ENCODE measurements at regions not wholly inside any gene's neighbourhood (a gene's known extent, or its start where the extent isn't known, plus 50 kb on each side); places are given as distances from the start of the nearest gene placed in this dataset.
"Not testable (repeated sequence)": the region's sequence is repeated elsewhere in the genome, so short reads cannot be mapped to it uniquely, and the experiment has no call there.

- WGBS (ENCODE audit: insufficient coverage, low coverage, missing lambda C conversion rate): 3% methylated on average over 7 of the region's 8 CpGs
- H3K9me1 ChIP-seq (ENCODE audit: control insufficient read depth, insufficient read depth, low read length); H3K27me3 ChIP-seq (ENCODE audit: control insufficient read depth in 2 of 2, insufficient read depth in 2 of 2, low read length in 2 of 2); H3K27ac ChIP-seq (ENCODE audit: extremely low read depth, low read depth, low read length); H4K20me1 ChIP-seq (replicated peaks; ENCODE audit: control insufficient read depth, insufficient read depth, low read length); H3K4me2 ChIP-seq (ENCODE audit: insufficient read depth, low read length); H3K4me3 ChIP-seq; H3K36me3 ChIP-seq (ENCODE audit: control insufficient read depth, insufficient read depth, low read length); H3K79me2 ChIP-seq (ENCODE audit: control insufficient read depth, insufficient read depth, low read length); H2AFZ ChIP-seq (ENCODE audit: low read depth, low read length); CTCF ChIA-PET (ENCODE audit: low intra/inter-chr PET ratio); intact Hi-C loops (cut with micrococcal nuclease); POLR2A ChIA-PET; in situ Hi-C loops (cut with MboI); H3K9me3 ChIP-seq (replicated peaks; ENCODE audit: control insufficient read depth, insufficient read depth, low read depth, low read length); H3K4me1 ChIP-seq (replicated peaks in 1 of 2; ENCODE audit: control insufficient read depth in 2 of 2, insufficient read depth in 2 of 2, low read length in 2 of 2); H3K9ac ChIP-seq (ENCODE audit: insufficient read depth in 1 of 2, low read depth in 2 of 2, low read length in 2 of 2); BruUV-seq (replicated peaks); FAIRE-seq: not testable (repeated sequence)
- ATAC-seq: peak; percentile 82
- peak in 3 of 4 experiments; percentile 9 to 18 (median 17) for DNase-seq (ENCODE audit: extremely low read depth in 1 of 4, low spot score in 3 of 4)
Measured at GRCh38 chr9:63823375-63824201, 1461.4 kb downstream of the FOXD4L5 start.

DNA sequence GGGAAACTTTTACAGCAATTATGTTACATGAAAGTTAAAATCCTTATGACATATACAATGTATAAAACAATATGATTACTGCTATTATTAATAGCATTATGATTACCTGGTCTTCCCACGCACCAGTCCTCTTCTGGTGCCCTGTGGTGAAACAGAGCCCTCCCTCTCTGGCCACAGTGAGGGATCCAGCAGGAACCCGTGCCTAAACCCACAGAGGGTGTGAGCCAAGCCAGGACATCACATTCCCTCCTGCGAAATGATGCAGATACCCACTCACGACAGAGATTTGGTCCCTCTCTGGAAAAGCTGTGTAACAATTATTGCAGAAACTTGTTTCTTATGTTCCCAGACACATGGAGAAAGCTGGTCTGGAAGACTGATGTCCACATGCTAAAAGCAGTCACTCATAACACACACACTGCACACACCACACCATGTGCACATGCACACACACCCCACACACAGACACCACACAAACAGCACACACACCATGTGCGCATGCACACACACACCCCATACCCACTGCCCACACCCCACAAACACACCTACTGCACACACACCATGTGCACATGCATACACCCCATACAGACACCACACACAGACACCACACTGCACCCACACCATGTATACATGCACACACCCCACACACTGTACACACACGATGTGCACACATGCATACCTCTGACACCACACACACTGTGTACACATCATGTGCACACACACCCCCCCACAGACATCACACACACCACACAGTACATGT lies 1462.2 kb downstream of the FOXD4L5 start:
- WGBS (ENCODE audit: insufficient coverage, low coverage, missing lambda C conversion rate): 7% methylated on average over 5 of the region's 6 CpGs
- FAIRE-seq; in situ Hi-C loops (cut with MboI): not testable (repeated sequence)

DNA sequence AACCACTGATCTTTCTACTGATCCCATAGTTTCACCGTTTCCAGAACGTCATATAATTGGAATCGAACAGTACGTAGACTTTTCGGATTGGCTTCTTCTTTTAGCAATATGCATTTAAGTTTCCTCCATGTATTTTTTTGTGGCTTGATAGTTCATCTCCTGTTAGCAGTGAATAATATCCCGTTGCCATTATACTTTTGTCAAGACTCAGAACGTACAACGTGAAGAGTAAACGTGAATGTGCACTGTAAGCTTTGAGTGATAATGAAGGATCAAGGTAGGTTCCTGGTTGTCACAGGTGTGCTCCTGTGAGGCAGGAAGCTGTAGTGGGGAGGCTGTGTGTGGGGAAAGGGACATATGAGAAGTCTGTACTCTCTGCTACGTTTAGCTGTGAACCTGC lies 1463.7 kb downstream of the FOXD4L5 start:
- WGBS (ENCODE audit: insufficient coverage, low coverage, missing lambda C conversion rate): 4% methylated on average over 10 of the region's 10 CpGs
- H4K20me1 ChIP-seq (replicated peaks; ENCODE audit: control insufficient read depth, insufficient read depth, low read length); H3K9ac ChIP-seq (ENCODE audit: insufficient read depth in 1 of 2, low read depth in 2 of 2, low read length in 2 of 2); DNase-seq (ENCODE audit: extremely low read depth in 1 of 4, low spot score in 3 of 4); H2AFZ ChIP-seq (ENCODE audit: low read depth, low read length); H3K27me3 ChIP-seq (ENCODE audit: control insufficient read depth in 2 of 2, insufficient read depth in 2 of 2, low read length in 2 of 2); intact Hi-C loops (cut with micrococcal nuclease); H3K36me3 ChIP-seq (ENCODE audit: control insufficient read depth, insufficient read depth, low read length); H3K4me2 ChIP-seq (ENCODE audit: insufficient read depth, low read length); FAIRE-seq; H3K79me2 ChIP-seq (ENCODE audit: control insufficient read depth, insufficient read depth, low read length); CTCF ChIA-PET (ENCODE audit: low intra/inter-chr PET ratio); ATAC-seq; H3K4me3 ChIP-seq; H3K27ac ChIP-seq (ENCODE audit: extremely low read depth, low read depth, low read length); BruUV-seq (replicated peaks); H3K9me1 ChIP-seq (ENCODE audit: control insufficient read depth, insufficient read depth, low read length); H3K9me3 ChIP-seq (replicated peaks; ENCODE audit: control insufficient read depth, insufficient read depth, low read depth, low read length); in situ Hi-C loops (cut with MboI); POLR2A ChIA-PET: not testable (repeated sequence)
- peaks cover 0 to 14% of the 10 kb centered on the region in 2 experiments; a peak in 2 of 5 replicates for H3K4me1 ChIP-seq (replicated peaks in 1 of 2; ENCODE audit: control insufficient read depth in 2 of 2, insufficient read depth in 2 of 2, low read length in 2 of 2)

More for the DNA sequence above, 1462.2 kb downstream of the FOXD4L5 start:
- H3K9me1 ChIP-seq (ENCODE audit: control insufficient read depth, insufficient read depth, low read length); H3K9ac ChIP-seq (ENCODE audit: insufficient read depth in 1 of 2, low read depth in 2 of 2, low read length in 2 of 2); H3K4me2 ChIP-seq (ENCODE audit: insufficient read depth, low read length); H4K20me1 ChIP-seq (replicated peaks; ENCODE audit: control insufficient read depth, insufficient read depth, low read length); ATAC-seq; intact Hi-C loops (cut with micrococcal nuclease); H2AFZ ChIP-seq (ENCODE audit: low read depth, low read length); CTCF ChIA-PET (ENCODE audit: low intra/inter-chr PET ratio); H3K27ac ChIP-seq (ENCODE audit: extremely low read depth, low read depth, low read length); DNase-seq (ENCODE audit: extremely low read depth in 1 of 4, low spot score in 3 of 4); H3K79me2 ChIP-seq (ENCODE audit: control insufficient read depth, insufficient read depth, low read length); BruUV-seq (replicated peaks); POLR2A ChIA-PET; H3K27me3 ChIP-seq (ENCODE audit: control insufficient read depth in 2 of 2, insufficient read depth in 2 of 2, low read length in 2 of 2); H3K9me3 ChIP-seq (replicated peaks; ENCODE audit: control insufficient read depth, insufficient read depth, low read depth, low read length); H3K4me3 ChIP-seq; H3K36me3 ChIP-seq (ENCODE audit: control insufficient read depth, insufficient read depth, low read length); H3K4me1 ChIP-seq (replicated peaks in 1 of 2; ENCODE audit: control insufficient read depth in 2 of 2, insufficient read depth in 2 of 2, low read length in 2 of 2): not testable (repeated sequence)
